Superior temporal gyrus (tissue), 1 donor: ENCODE measurements at regions not wholly inside any gene's neighbourhood (a gene's known extent, or its start where the extent isn't known, plus 50 kb on each side); places are given as distances from the start of the nearest gene placed in this dataset.

Experiments used
- DNase-seq: peaks from one replicate; pipeline ENCODE4 v3.0.0-alpha.2; 2016; ENCODE audit errors: extremely low spot score

GRCh38 chr10:58885146-58885545 is 291.3 kb upstream of the PHYHIPL start:
- no peak for DNase-seq

- no peak for DNase-seq
Measured at GRCh38 chr10:58885686-58886345, 290.6 kb upstream of the PHYHIPL start.

GRCh38 chr10:58886406-58886805 is 290.0 kb upstream of the PHYHIPL start:
- DNase-seq, result no peak

DNA sequence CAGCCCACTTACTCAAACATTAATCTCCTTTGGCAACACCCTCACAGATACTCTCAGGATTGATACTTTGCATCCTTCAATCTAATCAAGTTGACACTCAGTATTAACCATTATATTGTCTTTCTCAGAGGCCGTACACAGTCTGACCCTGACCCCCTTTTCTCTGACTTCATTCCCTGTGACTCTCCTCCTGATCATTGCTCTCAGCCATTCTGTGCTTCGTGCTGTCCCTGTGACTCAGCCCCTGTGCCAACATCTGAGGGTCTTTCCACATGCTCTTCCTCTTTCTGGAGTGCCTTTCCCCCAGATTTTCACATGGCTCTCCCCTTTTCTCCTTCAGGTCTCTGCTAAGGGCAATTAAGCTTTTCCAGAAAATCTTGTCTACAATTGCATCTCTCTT is 289.0 kb upstream of the PHYHIPL start:
- DNase-seq, result no peak

DNA sequence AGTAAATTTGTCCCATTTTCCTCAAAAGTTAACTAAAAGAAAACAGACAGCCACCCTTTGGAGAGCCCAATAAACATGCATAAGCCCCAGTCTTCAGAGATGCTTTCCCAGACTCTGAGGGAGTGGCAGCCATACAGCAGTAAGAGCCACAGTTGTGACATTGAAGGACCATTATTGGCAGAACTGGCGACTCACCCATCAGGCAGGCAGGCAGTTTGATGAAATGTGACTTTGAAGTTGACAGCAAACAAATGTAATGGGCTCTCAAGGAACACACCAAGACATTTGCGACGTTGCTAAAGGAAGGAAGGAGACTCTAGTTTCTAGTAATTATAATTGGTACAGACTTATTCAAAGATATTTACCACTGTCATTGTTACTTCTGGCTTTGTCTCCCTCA is 287.5 kb upstream of the PHYHIPL start:
- no peak for DNase-seq

DNA sequence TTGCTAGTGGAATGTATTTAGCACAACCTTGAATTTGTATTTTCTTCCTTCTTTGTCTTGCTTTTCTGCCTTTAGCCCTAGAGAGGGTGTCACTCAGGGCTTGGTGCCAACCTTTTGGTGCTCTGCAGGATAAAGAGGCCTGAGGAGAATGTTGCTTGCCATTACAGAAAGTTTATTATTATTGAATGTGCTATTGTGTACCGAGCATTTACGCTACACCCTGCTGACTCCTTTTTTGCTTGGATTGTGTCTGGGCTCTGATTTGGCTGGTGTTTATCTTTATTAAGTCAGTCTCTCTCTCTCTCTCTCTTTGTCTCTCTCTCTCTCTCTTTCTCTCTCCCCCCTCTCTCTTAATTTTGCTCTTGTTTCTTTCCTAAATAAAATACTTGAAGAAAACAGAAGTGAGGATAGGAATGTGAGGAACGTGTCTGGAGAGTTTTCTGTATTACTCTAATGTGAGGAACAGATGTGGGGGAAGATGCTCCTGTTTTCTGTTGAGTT is 284.4 kb upstream of the PHYHIPL start:
- no peak for DNase-seq

GRCh38 chr10:58894929-58895328 is 281.5 kb upstream of the PHYHIPL start:
- DNase-seq, result no peak

DNA sequence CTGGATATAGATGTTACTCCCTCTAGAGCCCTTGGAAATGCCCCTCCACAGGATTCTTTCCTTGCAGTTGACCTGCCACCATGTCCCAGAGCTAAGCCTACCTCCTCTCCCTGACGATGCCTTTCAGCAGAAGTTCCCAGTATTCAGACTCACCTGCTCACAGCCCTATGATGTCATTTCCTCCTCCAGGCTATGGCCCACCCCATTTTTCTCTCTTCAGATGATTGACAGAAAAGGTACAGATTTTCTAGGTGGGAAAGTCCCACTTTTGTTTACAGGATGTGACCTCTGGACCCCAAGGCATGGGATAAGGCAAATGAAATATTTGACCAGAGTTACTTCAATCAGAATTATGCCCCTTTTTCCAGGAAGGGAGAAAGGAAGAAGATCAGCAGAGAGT is 280.2 kb upstream of the PHYHIPL start:
- no peak for DNase-seq

DNA sequence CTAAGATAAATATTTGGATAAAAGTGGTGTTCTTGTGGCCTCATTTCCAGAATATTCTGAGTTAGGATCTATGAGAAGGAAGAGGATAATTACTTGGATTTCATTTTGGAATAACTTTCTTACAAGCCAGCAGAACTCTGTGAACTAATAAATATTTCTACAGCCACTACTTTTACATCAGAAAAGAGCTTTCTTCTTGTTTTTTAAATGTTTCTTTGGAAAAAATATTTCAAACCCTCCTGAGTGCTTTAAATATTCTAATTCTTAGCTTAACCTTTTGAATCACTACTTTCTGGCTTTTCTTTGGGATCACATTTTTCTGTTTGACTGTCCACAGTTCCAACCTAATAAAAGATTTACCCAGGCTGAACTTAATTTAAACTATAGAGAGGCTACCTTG is 279.2 kb upstream of the PHYHIPL start:
- no peak for DNase-seq

GRCh38 chr10:58897708-58898107 is 278.7 kb upstream of the PHYHIPL start:
- no peak for DNase-seq

GRCh38 chr10:58898854-58899573 is 277.4 kb upstream of the PHYHIPL start:
- no peak for DNase-seq

GRCh38 chr10:58901092-58901646 is 275.3 kb upstream of the PHYHIPL start:
- no peak for DNase-seq

- no peak for DNase-seq
Measured at GRCh38 chr10:58903071-58903470, 273.4 kb upstream of the PHYHIPL start.

DNA sequence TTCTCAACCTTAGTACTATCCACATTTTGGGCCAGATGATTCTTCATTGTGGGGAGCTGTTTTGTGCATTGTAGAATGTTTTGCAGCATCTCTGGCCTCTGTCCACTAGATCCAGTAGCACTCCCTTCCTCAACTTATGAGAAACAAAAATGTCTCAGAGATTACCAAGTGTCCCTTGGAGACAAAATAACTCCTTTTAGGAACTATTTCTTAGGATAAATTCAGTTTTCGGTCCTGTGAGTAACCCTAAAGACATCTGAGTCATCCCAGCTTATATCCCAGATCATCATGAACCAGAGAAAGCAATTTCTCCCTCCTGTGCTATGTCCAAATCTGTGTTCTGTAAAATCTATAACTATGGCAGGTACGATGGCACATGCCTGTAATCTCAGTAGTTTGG is 266.6 kb upstream of the PHYHIPL start:
- DNase-seq, result no peak

- DNase-seq, result peak; percentile 54
Measured at GRCh38 chr10:58913717-58914116, 262.7 kb upstream of the PHYHIPL start.

GRCh38 chr10:58918887-58919286 is 257.6 kb upstream of the PHYHIPL start:
- DNase-seq, result no peak

DNA sequence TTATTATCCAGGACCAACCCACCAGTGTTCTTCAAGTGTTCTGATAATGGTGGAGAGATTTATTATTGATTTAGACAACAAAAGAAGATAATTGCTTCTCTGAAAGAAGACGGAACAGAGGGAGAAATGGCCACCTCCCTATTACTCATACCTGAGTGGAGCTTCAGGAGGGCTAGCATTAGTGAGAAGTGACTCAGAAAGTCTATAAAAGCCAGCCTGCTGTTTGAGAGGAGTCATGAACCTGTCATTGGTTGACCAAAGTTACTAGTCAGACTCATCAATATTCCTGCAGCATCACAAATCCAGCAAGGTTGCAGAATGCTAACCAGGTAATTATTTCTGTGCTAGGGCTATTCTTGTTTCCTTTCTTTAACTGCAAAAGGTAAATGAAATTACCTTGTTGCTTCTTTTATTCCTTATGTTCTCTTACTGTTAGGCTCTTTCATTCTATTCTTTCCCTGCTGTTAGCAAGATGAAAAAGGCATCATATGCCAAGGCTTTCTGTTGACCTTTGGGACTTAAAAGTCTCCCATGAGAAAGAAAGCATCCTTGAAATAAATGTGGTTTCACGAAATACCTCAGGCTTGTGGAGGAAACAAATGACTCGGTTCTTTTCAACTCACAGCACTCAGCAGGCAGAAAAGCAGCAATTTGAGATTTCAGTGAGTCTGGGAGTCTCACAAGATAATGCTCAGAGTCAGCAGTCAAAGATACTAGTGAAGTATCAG is 256.4 kb upstream of the PHYHIPL start:
- DNase-seq, result no peak

DNA sequence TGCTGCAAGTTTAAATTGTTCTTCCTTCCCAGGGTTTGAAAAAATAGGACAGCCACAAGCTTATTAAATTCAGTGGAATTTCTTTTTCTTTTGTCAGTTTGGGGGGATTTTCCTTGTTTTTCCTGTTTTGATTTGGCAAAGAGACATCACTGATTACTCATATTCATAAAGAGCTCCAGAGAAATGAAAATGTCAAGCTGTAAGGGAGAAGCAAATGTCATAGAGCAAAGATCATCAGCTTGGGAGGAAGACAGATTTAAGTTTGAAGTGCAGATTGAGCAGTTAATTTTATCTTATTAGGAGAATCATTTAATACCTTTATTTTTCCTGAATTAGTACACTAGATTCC is 255.8 kb upstream of the PHYHIPL start:
- DNase-seq, result peak; percentile 42

- DNase-seq, result peak; percentile 67
Measured at GRCh38 chr10:58921421-58921855, 255.0 kb upstream of the PHYHIPL start.

GRCh38 chr10:58925381-58925780 is 251.1 kb upstream of the PHYHIPL start:
- DNase-seq, result no peak

DNA sequence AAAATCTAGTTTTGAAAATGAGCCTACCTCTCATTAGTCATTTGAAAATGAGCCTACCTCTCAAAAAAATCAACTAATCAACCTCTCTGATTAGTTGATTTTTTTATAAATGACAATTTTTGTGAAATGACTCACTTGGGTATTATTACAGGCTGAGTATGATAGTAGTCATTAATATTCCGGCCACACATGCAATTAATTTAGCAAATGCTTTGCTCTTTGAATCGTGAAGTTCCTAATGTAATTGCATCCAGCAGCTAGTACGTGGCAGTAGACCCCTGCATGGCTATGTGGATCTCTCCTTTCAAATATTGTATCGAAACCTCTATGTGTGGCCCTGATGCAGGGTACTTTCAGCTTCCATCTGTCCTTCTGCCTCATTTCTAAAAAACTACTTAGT is 245.9 kb upstream of the PHYHIPL start:
- no peak for DNase-seq

DNA sequence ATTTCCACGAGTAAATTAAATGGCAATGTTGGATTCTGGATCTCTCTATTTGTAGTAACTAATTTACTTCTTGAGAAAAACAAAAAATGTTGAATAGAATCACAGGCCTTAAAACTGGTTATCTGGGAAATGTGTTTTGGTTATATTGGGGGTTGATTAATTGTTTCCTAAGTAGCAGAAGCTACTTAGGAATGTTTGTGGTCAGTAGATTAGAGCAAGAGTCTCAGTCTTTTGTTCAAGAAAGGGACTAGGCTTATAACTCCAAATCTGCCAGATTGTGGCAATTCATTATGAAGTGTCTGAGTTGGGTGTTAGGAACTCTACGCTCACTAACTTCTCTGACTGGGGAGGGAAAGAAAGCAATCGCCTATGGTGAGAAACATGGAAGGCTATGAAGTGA is 244.3 kb upstream of the PHYHIPL start:
- no peak for DNase-seq
